ENCODE measurements at regions not wholly inside any gene's neighbourhood (a gene's known extent, or its start where the extent isn't known, plus 50 kb on each side); places are given as distances from the start of the nearest gene placed in this dataset.

DNA sequence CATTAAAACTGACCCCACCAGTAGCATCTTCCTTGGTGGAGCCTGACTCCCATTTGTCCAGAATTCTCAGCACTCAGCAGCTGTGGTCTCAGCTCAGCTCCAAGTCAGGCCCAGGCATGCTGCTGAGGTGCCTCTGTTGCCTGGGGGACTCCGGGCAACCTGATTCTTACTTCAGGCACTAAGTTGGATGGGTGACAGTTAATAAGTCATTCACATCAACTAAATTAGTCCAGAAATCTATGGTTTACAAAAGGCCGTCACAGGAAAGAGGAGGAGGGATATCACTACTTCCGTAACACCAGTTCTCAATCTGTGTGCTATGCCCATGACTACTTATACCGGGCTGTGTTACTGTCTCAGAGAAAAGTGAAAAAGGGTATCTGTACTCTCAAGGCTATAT, 310.2 kb downstream of the SATB1 start:
- 0 out of 2 replicates have a peak, but pooled peaks cover 4% of the 10 kb centered on the region for H3K9me2 ChIP-seq (ENCODE audit: insufficient read depth)
- DNase-seq (ENCODE audit: low spot score) (no peak), ATAC-seq (no peak)
- H3F3A ChIP-seq (replicated peaks; ENCODE audit: low read depth): no peaks in the 10 kb centered on the region
- no peaks in the 10 kb centered on the region for H3K36me3 Mint-ChIP-seq (ENCODE audit: low read depth)
- no peaks in the 10 kb centered on the region for H4K20me1 ChIP-seq (replicated peaks; ENCODE audit: insufficient read depth)
- H3K27me3 ChIP-seq (ENCODE audit: insufficient read depth): no peaks in the 10 kb centered on the region
- no peak overlapping the region for H2AFZ ChIP-seq
- peaks cover 4% of the 10 kb centered on the region; the same call in 1 of the 3 replicates for H3K4me1 Mint-ChIP-seq
- H3K79me2 ChIP-seq (replicated peaks; ENCODE audit: insufficient read depth): no peaks in the 10 kb centered on the region
- H3K4me3 Mint-ChIP-seq: no peak overlapping the region
- TF ChIP-seq POLR2AphosphoS5 (IDR thresholded peaks at IDR 0.05; ENCODE audit: low read depth) (no peak), ZNF331 (CRISPR knock-in tag; IDR thresholded peaks at IDR 0.05; ENCODE audit: low read depth) (no peak), CREB1 (CRISPR knock-in tag; IDR thresholded peaks at IDR 0.05; ENCODE audit: low read depth) (no peak), EZH2 (IDR thresholded peaks at IDR 0.05; ENCODE audit: low read depth, unreplicated experiment) (no peak), STAT1 (IDR thresholded peaks at IDR 0.05; ENCODE audit: unreplicated experiment) (no peak), EZH2phosphoT487 (IDR thresholded peaks at IDR 0.05; ENCODE audit: unreplicated experiment) (no peak), ZNF114 (CRISPR knock-in tag; IDR thresholded peaks at IDR 0.05) (no peak), JUNB (IDR thresholded peaks at IDR 0.05; ENCODE audit: unreplicated experiment) (no peak), NANOG (IDR thresholded peaks at IDR 0.05; ENCODE audit: borderline replicate concordance) (no peak)
- TF ChIP-seq, protein P1, sequence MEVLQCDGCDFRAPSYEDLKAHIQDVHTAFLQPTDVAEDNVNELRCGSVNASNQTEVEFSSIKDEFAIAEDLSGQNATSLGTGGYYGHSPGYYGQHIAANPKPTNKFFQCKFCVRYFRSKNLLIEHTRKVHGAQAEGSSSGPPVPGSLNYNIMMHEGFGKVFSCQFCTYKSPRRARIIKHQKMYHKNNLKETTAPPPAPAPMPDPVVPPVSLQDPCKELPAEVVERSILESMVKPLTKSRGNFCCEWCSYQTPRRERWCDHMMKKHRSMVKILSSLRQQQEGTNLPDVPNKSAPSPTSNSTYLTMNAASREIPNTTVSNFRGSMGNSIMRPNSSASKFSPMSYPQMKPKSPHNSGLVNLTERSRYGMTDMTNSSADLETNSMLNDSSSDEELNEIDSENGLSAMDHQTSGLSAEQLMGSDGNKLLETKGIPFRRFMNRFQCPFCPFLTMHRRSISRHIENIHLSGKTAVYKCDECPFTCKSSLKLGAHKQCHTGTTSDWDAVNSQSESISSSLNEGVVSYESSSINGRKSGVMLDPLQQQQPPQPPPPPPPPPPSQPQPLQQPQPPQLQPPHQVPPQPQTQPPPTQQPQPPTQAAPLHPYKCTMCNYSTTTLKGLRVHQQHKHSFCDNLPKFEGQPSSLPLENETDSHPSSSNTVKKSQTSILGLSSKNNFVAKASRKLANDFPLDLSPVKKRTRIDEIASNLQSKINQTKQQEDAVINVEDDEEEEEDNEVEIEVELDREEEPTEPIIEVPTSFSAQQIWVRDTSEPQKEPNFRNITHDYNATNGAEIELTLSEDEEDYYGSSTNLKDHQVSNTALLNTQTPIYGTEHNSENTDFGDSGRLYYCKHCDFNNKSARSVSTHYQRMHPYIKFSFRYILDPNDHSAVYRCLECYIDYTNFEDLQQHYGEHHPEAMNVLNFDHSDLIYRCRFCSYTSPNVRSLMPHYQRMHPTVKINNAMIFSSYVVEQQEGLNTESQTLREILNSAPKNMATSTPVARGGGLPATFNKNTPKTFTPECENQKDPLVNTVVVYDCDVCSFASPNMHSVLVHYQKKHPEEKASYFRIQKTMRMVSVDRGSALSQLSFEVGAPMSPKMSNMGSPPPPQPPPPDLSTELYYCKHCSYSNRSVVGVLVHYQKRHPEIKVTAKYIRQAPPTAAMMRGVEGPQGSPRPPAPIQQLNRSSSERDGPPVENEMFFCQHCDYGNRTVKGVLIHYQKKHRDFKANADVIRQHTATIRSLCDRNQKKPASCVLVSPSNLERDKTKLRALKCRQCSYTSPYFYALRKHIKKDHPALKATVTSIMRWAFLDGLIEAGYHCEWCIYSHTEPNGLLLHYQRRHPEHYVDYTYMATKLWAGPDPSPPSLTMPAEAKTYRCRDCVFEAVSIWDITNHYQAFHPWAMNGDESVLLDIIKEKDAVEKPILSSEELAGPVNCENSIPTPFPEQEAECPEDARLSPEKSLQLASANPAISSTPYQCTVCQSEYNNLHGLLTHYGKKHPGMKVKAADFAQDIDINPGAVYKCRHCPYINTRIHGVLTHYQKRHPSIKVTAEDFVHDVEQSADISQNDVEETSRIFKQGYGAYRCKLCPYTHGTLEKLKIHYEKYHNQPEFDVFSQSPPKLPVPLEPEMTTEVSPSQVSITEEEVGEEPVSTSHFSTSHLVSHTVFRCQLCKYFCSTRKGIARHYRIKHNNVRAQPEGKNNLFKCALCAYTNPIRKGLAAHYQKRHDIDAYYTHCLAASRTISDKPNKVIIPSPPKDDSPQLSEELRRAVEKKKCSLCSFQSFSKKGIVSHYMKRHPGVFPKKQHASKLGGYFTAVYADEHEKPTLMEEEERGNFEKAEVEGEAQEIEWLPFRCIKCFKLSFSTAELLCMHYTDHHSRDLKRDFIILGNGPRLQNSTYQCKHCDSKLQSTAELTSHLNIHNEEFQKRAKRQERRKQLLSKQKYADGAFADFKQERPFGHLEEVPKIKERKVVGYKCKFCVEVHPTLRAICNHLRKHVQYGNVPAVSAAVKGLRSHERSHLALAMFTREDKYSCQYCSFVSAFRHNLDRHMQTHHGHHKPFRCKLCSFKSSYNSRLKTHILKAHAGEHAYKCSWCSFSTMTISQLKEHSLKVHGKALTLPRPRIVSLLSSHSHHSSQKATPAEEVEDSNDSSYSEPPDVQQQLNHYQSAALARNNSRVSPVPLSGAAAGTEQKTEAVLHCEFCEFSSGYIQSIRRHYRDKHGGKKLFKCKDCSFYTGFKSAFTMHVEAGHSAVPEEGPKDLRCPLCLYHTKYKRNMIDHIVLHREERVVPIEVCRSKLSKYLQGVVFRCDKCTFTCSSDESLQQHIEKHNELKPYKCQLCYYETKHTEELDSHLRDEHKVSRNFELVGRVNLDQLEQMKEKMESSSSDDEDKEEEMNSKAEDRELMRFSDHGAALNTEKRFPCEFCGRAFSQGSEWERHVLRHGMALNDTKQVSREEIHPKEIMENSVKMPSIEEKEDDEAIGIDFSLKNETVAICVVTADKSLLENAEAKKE (CRISPR knock-in tag; IDR thresholded peaks at IDR 0.05): no peak
- TF ChIP-seq, protein P2, sequence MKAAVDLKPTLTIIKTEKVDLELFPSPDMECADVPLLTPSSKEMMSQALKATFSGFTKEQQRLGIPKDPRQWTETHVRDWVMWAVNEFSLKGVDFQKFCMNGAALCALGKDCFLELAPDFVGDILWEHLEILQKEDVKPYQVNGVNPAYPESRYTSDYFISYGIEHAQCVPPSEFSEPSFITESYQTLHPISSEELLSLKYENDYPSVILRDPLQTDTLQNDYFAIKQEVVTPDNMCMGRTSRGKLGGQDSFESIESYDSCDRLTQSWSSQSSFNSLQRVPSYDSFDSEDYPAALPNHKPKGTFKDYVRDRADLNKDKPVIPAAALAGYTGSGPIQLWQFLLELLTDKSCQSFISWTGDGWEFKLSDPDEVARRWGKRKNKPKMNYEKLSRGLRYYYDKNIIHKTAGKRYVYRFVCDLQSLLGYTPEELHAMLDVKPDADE (IDR thresholded peaks at IDR 0.05): no peak
- TF ChIP-seq, protein P3, sequence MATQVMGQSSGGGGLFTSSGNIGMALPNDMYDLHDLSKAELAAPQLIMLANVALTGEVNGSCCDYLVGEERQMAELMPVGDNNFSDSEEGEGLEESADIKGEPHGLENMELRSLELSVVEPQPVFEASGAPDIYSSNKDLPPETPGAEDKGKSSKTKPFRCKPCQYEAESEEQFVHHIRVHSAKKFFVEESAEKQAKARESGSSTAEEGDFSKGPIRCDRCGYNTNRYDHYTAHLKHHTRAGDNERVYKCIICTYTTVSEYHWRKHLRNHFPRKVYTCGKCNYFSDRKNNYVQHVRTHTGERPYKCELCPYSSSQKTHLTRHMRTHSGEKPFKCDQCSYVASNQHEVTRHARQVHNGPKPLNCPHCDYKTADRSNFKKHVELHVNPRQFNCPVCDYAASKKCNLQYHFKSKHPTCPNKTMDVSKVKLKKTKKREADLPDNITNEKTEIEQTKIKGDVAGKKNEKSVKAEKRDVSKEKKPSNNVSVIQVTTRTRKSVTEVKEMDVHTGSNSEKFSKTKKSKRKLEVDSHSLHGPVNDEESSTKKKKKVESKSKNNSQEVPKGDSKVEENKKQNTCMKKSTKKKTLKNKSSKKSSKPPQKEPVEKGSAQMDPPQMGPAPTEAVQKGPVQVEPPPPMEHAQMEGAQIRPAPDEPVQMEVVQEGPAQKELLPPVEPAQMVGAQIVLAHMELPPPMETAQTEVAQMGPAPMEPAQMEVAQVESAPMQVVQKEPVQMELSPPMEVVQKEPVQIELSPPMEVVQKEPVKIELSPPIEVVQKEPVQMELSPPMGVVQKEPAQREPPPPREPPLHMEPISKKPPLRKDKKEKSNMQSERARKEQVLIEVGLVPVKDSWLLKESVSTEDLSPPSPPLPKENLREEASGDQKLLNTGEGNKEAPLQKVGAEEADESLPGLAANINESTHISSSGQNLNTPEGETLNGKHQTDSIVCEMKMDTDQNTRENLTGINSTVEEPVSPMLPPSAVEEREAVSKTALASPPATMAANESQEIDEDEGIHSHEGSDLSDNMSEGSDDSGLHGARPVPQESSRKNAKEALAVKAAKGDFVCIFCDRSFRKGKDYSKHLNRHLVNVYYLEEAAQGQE (IDR thresholded peaks at IDR 0.05; ENCODE audit: unreplicated experiment): no peak
- H3K27me3 Mint-ChIP-seq (ENCODE audit: insufficient read depth, low read depth, poor library complexity): peaks cover 4% of the 10 kb centered on the region
- H3K9me3 Mint-ChIP-seq: no peaks in the 10 kb centered on the region
- no peak overlapping the region for H3K27ac Mint-ChIP-seq
- H3K4me2 ChIP-seq: no peak overlapping the region
- H3K4me3 ChIP-seq: no peak overlapping the region
- no peaks in the 10 kb centered on the region for H3K4me1 ChIP-seq (ENCODE audit: insufficient read depth)
- no peaks in the 10 kb centered on the region for H3K36me3 ChIP-seq (ENCODE audit: insufficient read depth)
- H3K27ac ChIP-seq (ENCODE audit: low read depth): no peak overlapping the region
